HepG2 (cell line): ENCODE measurements at regions not wholly inside any gene's neighbourhood (a gene's known extent, or its start where the extent isn't known, plus 50 kb on each side); places are given as distances from the start of the nearest gene placed in this dataset.

ENCODE experiments used
- RFX5 ChIP-seq: IDR thresholded peaks from 2 replicates; pipeline ENCODE4 v1.6.1; 2011; ENCODE audit warnings: low read depth, low read length, improper control_type of control experiment
- SMARCE1 ChIP-seq: fragments of 450-650 bp; IDR thresholded peaks from 2 replicates; pipeline ENCODE4 v1.6.1; 2017; ENCODE audit warnings: borderline replicate concordance
- ZNF24 ChIP-seq: fragments of 450-650 bp; IDR thresholded peaks from 2 replicates; pipeline ENCODE4 v1.6.1; 2017; ENCODE audit warnings: antibody characterized with exemption, mild to moderate bottlenecking
- ZNF75D ChIP-seq: sonication (generic); formaldehyde crosslinking; IDR thresholded peaks from 2 replicates; pipeline ENCODE4 v1.8.1; 2023; ENCODE audit warnings: missing genetic modification reagents, mild to moderate bottlenecking, borderline replicate concordance
- TF ChIP-seq, protein P1 (sequence below): sonication (generic); formaldehyde crosslinking; IDR thresholded peaks from 2 replicates; pipeline ENCODE4 v1.4.0; 2020; ENCODE audit warnings: mild to moderate bottlenecking, missing genetic modification reagents
- TF ChIP-seq, protein P2 (sequence below): sonication (generic); formaldehyde crosslinking; IDR thresholded peaks from 2 replicates; pipeline ENCODE4 v1.5.0; 2020; ENCODE audit warnings: mild to moderate bottlenecking, missing genetic modification reagents, moderate library complexity

DNA sequence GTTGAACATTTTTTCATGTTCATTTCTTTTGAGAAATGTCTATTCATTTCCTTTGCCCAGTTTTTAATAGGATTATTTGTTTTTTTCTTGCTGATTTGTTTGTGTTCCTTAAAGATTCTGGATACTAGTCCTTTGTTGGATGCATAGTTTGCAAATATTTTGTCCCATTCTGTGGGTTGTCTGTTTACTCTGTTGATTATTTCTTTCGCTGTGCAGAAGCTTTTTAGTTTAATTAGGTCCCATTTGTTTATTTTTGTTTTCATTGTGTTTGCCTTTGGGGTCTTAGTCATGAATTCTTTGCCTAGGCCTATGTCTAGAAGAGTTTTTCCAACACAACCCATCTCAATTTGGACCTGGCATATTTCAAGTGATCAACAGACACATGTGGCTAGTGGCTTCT lies 116.1 kb upstream of the GALNT2 start:
- no peak for TF ChIP-seq SMARCE1
- no peak for TF ChIP-seq ZNF75D (CRISPR knock-in tag)
- TF ChIP-seq, protein P1, sequence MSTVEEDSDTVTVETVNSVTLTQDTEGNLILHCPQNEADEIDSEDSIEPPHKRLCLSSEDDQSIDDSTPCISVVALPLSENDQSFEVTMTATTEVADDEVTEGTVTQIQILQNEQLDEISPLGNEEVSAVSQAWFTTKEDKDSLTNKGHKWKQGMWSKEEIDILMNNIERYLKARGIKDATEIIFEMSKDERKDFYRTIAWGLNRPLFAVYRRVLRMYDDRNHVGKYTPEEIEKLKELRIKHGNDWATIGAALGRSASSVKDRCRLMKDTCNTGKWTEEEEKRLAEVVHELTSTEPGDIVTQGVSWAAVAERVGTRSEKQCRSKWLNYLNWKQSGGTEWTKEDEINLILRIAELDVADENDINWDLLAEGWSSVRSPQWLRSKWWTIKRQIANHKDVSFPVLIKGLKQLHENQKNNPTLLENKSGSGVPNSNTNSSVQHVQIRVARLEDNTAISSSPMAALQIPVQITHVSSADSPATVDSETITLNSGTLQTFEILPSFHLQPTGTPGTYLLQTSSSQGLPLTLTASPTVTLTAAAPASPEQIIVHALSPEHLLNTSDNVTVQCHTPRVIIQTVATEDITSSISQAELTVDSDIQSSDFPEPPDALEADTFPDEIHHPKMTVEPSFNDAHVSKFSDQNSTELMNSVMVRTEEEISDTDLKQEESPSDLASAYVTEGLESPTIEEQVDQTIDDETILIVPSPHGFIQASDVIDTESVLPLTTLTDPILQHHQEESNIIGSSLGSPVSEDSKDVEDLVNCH (CRISPR knock-in tag): no peak
- TF ChIP-seq RFX5: no peak
- TF ChIP-seq ZNF24: no peak
- TF ChIP-seq, protein P2, sequence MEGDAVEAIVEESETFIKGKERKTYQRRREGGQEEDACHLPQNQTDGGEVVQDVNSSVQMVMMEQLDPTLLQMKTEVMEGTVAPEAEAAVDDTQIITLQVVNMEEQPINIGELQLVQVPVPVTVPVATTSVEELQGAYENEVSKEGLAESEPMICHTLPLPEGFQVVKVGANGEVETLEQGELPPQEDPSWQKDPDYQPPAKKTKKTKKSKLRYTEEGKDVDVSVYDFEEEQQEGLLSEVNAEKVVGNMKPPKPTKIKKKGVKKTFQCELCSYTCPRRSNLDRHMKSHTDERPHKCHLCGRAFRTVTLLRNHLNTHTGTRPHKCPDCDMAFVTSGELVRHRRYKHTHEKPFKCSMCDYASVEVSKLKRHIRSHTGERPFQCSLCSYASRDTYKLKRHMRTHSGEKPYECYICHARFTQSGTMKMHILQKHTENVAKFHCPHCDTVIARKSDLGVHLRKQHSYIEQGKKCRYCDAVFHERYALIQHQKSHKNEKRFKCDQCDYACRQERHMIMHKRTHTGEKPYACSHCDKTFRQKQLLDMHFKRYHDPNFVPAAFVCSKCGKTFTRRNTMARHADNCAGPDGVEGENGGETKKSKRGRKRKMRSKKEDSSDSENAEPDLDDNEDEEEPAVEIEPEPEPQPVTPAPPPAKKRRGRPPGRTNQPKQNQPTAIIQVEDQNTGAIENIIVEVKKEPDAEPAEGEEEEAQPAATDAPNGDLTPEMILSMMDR (CRISPR knock-in tag): no peak
